Mesenchymal stem cell (in vitro differentiated cells and primary cell): ENCODE measurements at regions not wholly inside any gene's neighbourhood (a gene's known extent, or its start where the extent isn't known, plus 50 kb on each side); places are given as distances from the start of the nearest gene placed in this dataset.

ENCODE experiments used
- DNase-seq: peaks from one replicate; pipeline ENCODE4 v3.0.0-alpha.2; 2013
- H2AFZ ChIP-seq: one replicate; pipeline ENCODE4 v1.6.1; 2013; ENCODE audit warnings: low read depth, mild to moderate bottlenecking, control low read depth, inconsistent platforms, low read length, moderate library complexity
- H2AK5ac ChIP-seq: 2 replicates; pipeline ENCODE4 v1.6.1; 2013; ENCODE audit warnings: low read length, moderate library complexity, mild to moderate bottlenecking, inconsistent platforms; ENCODE audit not compliant: severe bottlenecking
- H2BK120ac ChIP-seq: one replicate; pipeline ENCODE4 v1.6.1; 2013; ENCODE audit warnings: low read depth, mild to moderate bottlenecking, inconsistent platforms, low read length, moderate library complexity
- H2BK12ac ChIP-seq, 2 experiments: one replicate each; pipeline ENCODE4 v1.6.1; 2013; ENCODE audit warnings: inconsistent platforms in 2 of 2, low read length in 2 of 2, mild to moderate bottlenecking in 2 of 2, moderate library complexity in 2 of 2, control low read depth in 1 of 2
- H2BK15ac ChIP-seq: one replicate; pipeline ENCODE4 v1.6.1; 2013; ENCODE audit warnings: mild to moderate bottlenecking, low read depth, inconsistent platforms; ENCODE audit not compliant: poor library complexity, severe bottlenecking
- H2BK5ac ChIP-seq: 2 replicates; pipeline ENCODE4 v1.6.1; 2013; ENCODE audit warnings: low read depth, mild to moderate bottlenecking, low read length, control low read depth, inconsistent platforms; ENCODE audit not compliant: poor library complexity, severe bottlenecking
- H3K14ac ChIP-seq, 2 experiments: one replicate each; pipeline ENCODE4 v1.6.1; 2013; ENCODE audit warnings: inconsistent platforms in 2 of 2, low read length in 2 of 2, control low read depth in 1 of 2, mild to moderate bottlenecking in 1 of 2, moderate library complexity in 1 of 2
- H3K18ac ChIP-seq, 2 experiments: one replicate each; pipeline ENCODE4 v1.6.1; 2013; ENCODE audit warnings: inconsistent platforms in 2 of 2, low read length in 2 of 2, control low read depth in 1 of 2, low read depth in 1 of 2, mild to moderate bottlenecking in 1 of 2
- H3K23ac ChIP-seq, 2 experiments: one replicate each; pipeline ENCODE4 v1.6.1; 2013; ENCODE audit warnings: inconsistent platforms in 2 of 2, low read length in 2 of 2, mild to moderate bottlenecking in 2 of 2, moderate library complexity in 2 of 2, control low read depth in 1 of 2
- H3K27ac ChIP-seq: 2 replicates; pipeline ENCODE4 v1.5.1; 2013; ENCODE audit warnings: mild to moderate bottlenecking, moderate library complexity, low read length, control low read depth, inconsistent platforms; ENCODE audit not compliant: poor library complexity, severe bottlenecking
- H3K27me3 ChIP-seq, 2 experiments: 2 replicates each; pipeline versions ENCODE4 v1.6.1 to v1.7.0; 2013; ENCODE audit warnings: low read length in 2 of 2, mild to moderate bottlenecking in 2 of 2, moderate library complexity in 2 of 2, control low read depth in 1 of 2, inconsistent platforms in 1 of 2; ENCODE audit not compliant: control insufficient read depth in 1 of 2, insufficient read depth in 1 of 2
- H3K36me3 ChIP-seq, 2 experiments: 2 replicates each; pipeline versions ENCODE4 v1.6.1 to v1.7.0; 2013; ENCODE audit warnings: low read length in 2 of 2, control low read depth in 1 of 2, inconsistent platforms in 1 of 2, low read depth in 1 of 2, mild to moderate bottlenecking in 1 of 2; ENCODE audit not compliant: insufficient read depth in 2 of 2, control insufficient read depth in 1 of 2
- H3K4ac ChIP-seq, 2 experiments: one replicate each; pipeline ENCODE4 v1.6.1; 2013; ENCODE audit warnings: inconsistent platforms in 2 of 2, low read length in 2 of 2, mild to moderate bottlenecking in 2 of 2, moderate library complexity in 2 of 2, control low read depth in 1 of 2, low read depth in 1 of 2
- H3K4me1 ChIP-seq: 2 replicates; pipeline ENCODE4 v1.6.1; 2013; ENCODE audit warnings: low read depth, low read length, control low read depth; ENCODE audit not compliant: control insufficient read depth, insufficient read depth
- H3K4me2 ChIP-seq: 2 replicates; pipeline ENCODE4 v1.6.1; 2013; ENCODE audit warnings: low read length, mild to moderate bottlenecking, inconsistent platforms; ENCODE audit not compliant: poor library complexity, severe bottlenecking
- H3K4me3 ChIP-seq, 2 experiments: 2 replicates each; pipeline versions ENCODE4 v1.5.1 to v1.7.0; 2013; ENCODE audit warnings: low read length in 2 of 2, mild to moderate bottlenecking in 2 of 2, control low read depth in 1 of 2, low read depth in 1 of 2; ENCODE audit not compliant: insufficient read depth in 1 of 2
- H3K79me1 ChIP-seq: replicated peaks from 2 replicates; pipeline ENCODE4 v1.6.1; 2013; ENCODE audit warnings: mild to moderate bottlenecking, control low read depth, low read length, inconsistent platforms; ENCODE audit not compliant: poor library complexity, severe bottlenecking
- H3K9ac ChIP-seq: 2 replicates; pipeline ENCODE4 v1.7.0; 2013; ENCODE audit warnings: mild to moderate bottlenecking, low read length, moderate library complexity
- H3K9me3 ChIP-seq: 2 replicates; pipeline ENCODE4 v1.7.0; 2013; ENCODE audit warnings: mild to moderate bottlenecking, low read length; ENCODE audit not compliant: control insufficient read depth
- H4K8ac ChIP-seq: one replicate; pipeline ENCODE4 v1.6.1; 2013; ENCODE audit warnings: inconsistent platforms, mild to moderate bottlenecking, low read length, moderate library complexity
- H4K91ac ChIP-seq: one replicate; pipeline ENCODE4 v1.6.1; 2013; ENCODE audit warnings: mild to moderate bottlenecking, low read length, inconsistent platforms
- WGBS: methylation state at CpG from one replicate; pipeline ENCODE4 v1.1.7; 2013; ENCODE audit warnings: mixed read lengths; 5-methylcytosine and 5-hydroxymethylcytosine counted together

- no peak overlapping the region for H4K8ac ChIP-seq
Observed at GRCh38 chr14:104361921-104362681, 217.5 kb upstream of the C14orf180 start.

GRCh38 chr14:104362761-104363605 is 216.6 kb upstream of the C14orf180 start:
- Histone ChIP-seq H3K4me3 (no peak overlapping the region), H3K4me2 (no peak overlapping the region), H2AK5ac (no peak overlapping the region), H2BK5ac (no peak overlapping the region), H2BK120ac (no peak overlapping the region), H3K4ac (no peak overlapping the region), H3K18ac (no peak overlapping the region), H2BK12ac (no peak overlapping the region), H3K36me3 (no peaks in the 10 kb centered on the region), H4K8ac (no peak overlapping the region), H2AFZ (no peak overlapping the region), H3K27me3 (peaks cover 0 to 5% of the 10 kb centered on the region in 2 experiments), H3K79me1 (no peaks in the 10 kb centered on the region), H3K14ac (no peak overlapping the region), H3K4me1 (no peaks in the 10 kb centered on the region), H3K27ac (no peak overlapping the region), H3K9me3 (no peaks in the 10 kb centered on the region), H3K23ac (no peak overlapping the region), H3K9ac (no peak overlapping the region), H2BK15ac (no peak overlapping the region), H4K91ac (no peak overlapping the region)
- no peak for DNase-seq
- 86% methylated on average over 19 of the region's 19 CpGs for WGBS

More at GRCh38 chr14:104361921-104362681, 217.5 kb upstream of the C14orf180 start:
- H2BK5ac ChIP-seq, result no peak overlapping the region
- no peak overlapping the region for H3K9ac ChIP-seq
- H3K9me3 ChIP-seq, result no peaks in the 10 kb centered on the region
- no peaks in the 10 kb centered on the region for H3K36me3 ChIP-seq
- no peak overlapping the region for H3K4ac ChIP-seq
- no peak overlapping the region for H3K23ac ChIP-seq
- no peak overlapping the region for H2BK120ac ChIP-seq
- H4K91ac ChIP-seq, result no peak overlapping the region
- H2AK5ac ChIP-seq, result no peak overlapping the region
- no peaks in the 10 kb centered on the region for H3K4me1 ChIP-seq
- H3K27ac ChIP-seq, result no peak overlapping the region
- H3K4me2 ChIP-seq, result no peak overlapping the region
- no peak overlapping the region for H3K18ac ChIP-seq
- no peak for DNase-seq
- no peak overlapping the region for H3K14ac ChIP-seq
- H3K27me3 ChIP-seq, result peaks cover 0 to 5% of the 10 kb centered on the region in 2 experiments
- no peak overlapping the region for H2BK12ac ChIP-seq
- H2AFZ ChIP-seq, result no peak overlapping the region
- H3K79me1 ChIP-seq, result no peaks in the 10 kb centered on the region
- WGBS, result 77% methylated on average over 20 of the region's 20 CpGs
- no peak overlapping the region for H3K4me3 ChIP-seq
- H2BK15ac ChIP-seq, result no peak overlapping the region

- H3K14ac ChIP-seq, result no peak overlapping the region
- no peaks in the 10 kb centered on the region for H3K9me3 ChIP-seq
- no peaks in the 10 kb centered on the region for H3K36me3 ChIP-seq
- H2BK15ac ChIP-seq, result no peak overlapping the region
- no peak overlapping the region for H2AK5ac ChIP-seq
- H3K4me2 ChIP-seq, result no peak overlapping the region
- no peak for DNase-seq
- H2BK120ac ChIP-seq, result no peak overlapping the region
- no peak overlapping the region for H4K91ac ChIP-seq
- H3K4me1 ChIP-seq, result no peaks in the 10 kb centered on the region
- no peak overlapping the region for H3K4me3 ChIP-seq
- no peak overlapping the region for H2AFZ ChIP-seq
- H3K9ac ChIP-seq, result no peak overlapping the region
- H3K4ac ChIP-seq, result no peak overlapping the region
- H3K27ac ChIP-seq, result no peak overlapping the region
- H4K8ac ChIP-seq, result no peak overlapping the region
- 79% methylated on average over 20 of the region's 20 CpGs for WGBS
- H2BK12ac ChIP-seq, result no peak overlapping the region
- H2BK5ac ChIP-seq, result no peak overlapping the region
- no peaks in the 10 kb centered on the region for H3K79me1 ChIP-seq
- no peak overlapping the region for H3K18ac ChIP-seq
- no peak overlapping the region for H3K23ac ChIP-seq
- H3K27me3 ChIP-seq, result peaks cover 0 to 12% of the 10 kb centered on the region in 2 experiments
Observed at GRCh38 chr14:104363891-104364760, 215.4 kb upstream of the C14orf180 start.
